ENCODE measurements at regions not wholly inside any gene's neighbourhood (a gene's known extent, or its start where the extent isn't known, plus 50 kb on each side); places are given as distances from the start of the nearest gene placed in this dataset.

GRCh38 chr15:38647683-38648082 is 83.1 kb upstream of the RASGRP1 start:
- intact Hi-C loops (cut with micrococcal nuclease): no loop called here

- intact Hi-C loops (cut with micrococcal nuclease): no loop called here
These were observed 83.7 kb upstream of the RASGRP1 start for GRCh38 chr15:38648121-38648843.

GRCh38 chr15:38650384-38650783 is 85.8 kb upstream of the RASGRP1 start:
- intact Hi-C loops (cut with micrococcal nuclease): no loop called here

- intact Hi-C loops (cut with micrococcal nuclease): no loop called here
These were observed 86.3 kb upstream of the RASGRP1 start for GRCh38 chr15:38650936-38651327.

GRCh38 chr15:38651328-38652038 is 86.9 kb upstream of the RASGRP1 start:
- intact Hi-C loops (cut with micrococcal nuclease): no loop called here

GRCh38 chr15:38652183-38652794 is 87.7 kb upstream of the RASGRP1 start:
- intact Hi-C loops (cut with micrococcal nuclease): no loop called here

- intact Hi-C loops (cut with micrococcal nuclease): loop anchor here (1.0 kb wide), 4 partner anchors 17 to 89 kb away; partner anchors contain the start of gene RASGRP1
These were observed 88.4 kb upstream of the RASGRP1 start for GRCh38 chr15:38652998-38653397.

GRCh38 chr15:38658431-38658830 is 93.8 kb upstream of the RASGRP1 start:
- intact Hi-C loops (cut with micrococcal nuclease): no loop called here

GRCh38 chr15:38660738-38661137 is 96.1 kb upstream of the RASGRP1 start:
- intact Hi-C loops (cut with micrococcal nuclease): loop anchor here (1.0 kb wide), 1 partner anchor 10 kb away; no protein-coding TSS in a partner anchor

GRCh38 chr15:38662033-38662802 is 97.6 kb upstream of the RASGRP1 start:
- intact Hi-C loops (cut with micrococcal nuclease): no loop called here

GRCh38 chr15:38662805-38663204 is 98.2 kb upstream of the RASGRP1 start:
- intact Hi-C loops (cut with micrococcal nuclease): no loop called here

GRCh38 chr15:38665586-38666305 is 101.1 kb upstream of the RASGRP1 start:
- intact Hi-C loops (cut with micrococcal nuclease): no loop called here

GRCh38 chr15:38666865-38667510 is 102.4 kb upstream of the RASGRP1 start:
- intact Hi-C loops (cut with micrococcal nuclease): no loop called here

GRCh38 chr15:38667890-38668850 is 103.6 kb upstream of the RASGRP1 start:
- intact Hi-C loops (cut with micrococcal nuclease): no loop called here

- intact Hi-C loops (cut with micrococcal nuclease): no loop called here
These were observed 104.3 kb upstream of the RASGRP1 start for GRCh38 chr15:38668898-38669391.

GRCh38 chr15:38670128-38671005 is 105.8 kb upstream of the RASGRP1 start:
- intact Hi-C loops (cut with micrococcal nuclease): loop anchor here (1.0 kb wide), 6 partner anchors 10 to 110 kb away; partner anchors contain the start of gene RASGRP1

GRCh38 chr15:38671006-38671387 is 106.4 kb upstream of the RASGRP1 start:
- intact Hi-C loops (cut with micrococcal nuclease): no loop called here

GRCh38 chr15:38671675-38672254 is 107.2 kb upstream of the RASGRP1 start:
- intact Hi-C loops (cut with micrococcal nuclease): no loop called here
